Breast epithelium (tissue), 3 donors: ENCODE measurements at regions not wholly inside any gene's neighbourhood (a gene's known extent, or its start where the extent isn't known, plus 50 kb on each side); places are given as distances from the start of the nearest gene placed in this dataset.

Source experiments
- POLR2A ChIP-seq: fragments of 450-650 bp; IDR thresholded peaks from one replicate; pipeline ENCODE4 v1.6.1; 2016; ENCODE audit warnings: antibody characterized with exemption, mild to moderate bottlenecking, moderate library complexity
- POLR2AphosphoS5 ChIP-seq, 3 donors: sonication (generic); formaldehyde crosslinking; IDR thresholded peaks; one replicate each; pipeline ENCODE4 v1.6.1; 2017; ENCODE audit warnings: antibody characterized with exemption in 3 of 3
- TF ChIP-seq, protein P1 (sequence below), 3 donors: fragments of 450-650 bp; IDR thresholded peaks; one replicate each; pipeline ENCODE4 v1.5.1; 2016 to 2017; ENCODE audit warnings: antibody characterized with exemption in 3 of 3, mild to moderate bottlenecking in 3 of 3, moderate library complexity in 3 of 3

DNA sequence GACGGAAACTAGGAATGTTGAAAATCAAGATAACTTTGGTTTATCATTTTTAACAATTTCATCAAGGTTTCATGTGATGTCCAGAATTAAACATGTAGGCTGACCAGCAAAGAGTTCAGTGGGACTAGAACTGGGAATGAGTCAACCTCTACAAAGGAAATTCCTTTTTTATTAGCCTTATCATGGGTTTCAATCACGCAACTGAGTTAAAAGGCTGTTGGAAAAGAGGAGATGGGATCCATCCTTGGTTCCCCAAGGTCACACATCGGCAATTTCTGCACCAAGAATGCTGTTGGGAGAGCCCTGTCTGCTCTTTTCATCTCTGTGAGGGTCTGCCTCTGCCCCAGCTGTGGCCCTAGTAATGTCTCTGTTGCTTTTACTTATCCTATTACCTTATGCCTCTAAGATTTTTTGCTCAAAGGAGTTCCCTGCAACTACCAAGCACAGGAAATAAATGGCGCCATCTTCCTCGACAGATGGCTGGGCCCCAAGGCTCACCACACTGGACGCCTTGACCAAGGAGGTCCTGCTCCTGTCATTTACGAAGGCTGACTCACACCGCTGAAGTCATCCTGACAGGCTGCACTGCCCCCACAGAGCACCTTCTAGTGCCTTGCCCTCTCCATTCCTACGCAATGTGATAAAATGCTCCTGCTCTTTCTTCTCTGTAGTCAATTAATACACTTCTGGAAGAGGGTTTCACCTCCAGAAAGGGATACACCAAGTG, 367.4 kb downstream of the GXYLT1 start:
- TF ChIP-seq, protein P1, sequence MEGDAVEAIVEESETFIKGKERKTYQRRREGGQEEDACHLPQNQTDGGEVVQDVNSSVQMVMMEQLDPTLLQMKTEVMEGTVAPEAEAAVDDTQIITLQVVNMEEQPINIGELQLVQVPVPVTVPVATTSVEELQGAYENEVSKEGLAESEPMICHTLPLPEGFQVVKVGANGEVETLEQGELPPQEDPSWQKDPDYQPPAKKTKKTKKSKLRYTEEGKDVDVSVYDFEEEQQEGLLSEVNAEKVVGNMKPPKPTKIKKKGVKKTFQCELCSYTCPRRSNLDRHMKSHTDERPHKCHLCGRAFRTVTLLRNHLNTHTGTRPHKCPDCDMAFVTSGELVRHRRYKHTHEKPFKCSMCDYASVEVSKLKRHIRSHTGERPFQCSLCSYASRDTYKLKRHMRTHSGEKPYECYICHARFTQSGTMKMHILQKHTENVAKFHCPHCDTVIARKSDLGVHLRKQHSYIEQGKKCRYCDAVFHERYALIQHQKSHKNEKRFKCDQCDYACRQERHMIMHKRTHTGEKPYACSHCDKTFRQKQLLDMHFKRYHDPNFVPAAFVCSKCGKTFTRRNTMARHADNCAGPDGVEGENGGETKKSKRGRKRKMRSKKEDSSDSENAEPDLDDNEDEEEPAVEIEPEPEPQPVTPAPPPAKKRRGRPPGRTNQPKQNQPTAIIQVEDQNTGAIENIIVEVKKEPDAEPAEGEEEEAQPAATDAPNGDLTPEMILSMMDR (IDR thresholded peaks at IDR 0.05), result no peak
- TF ChIP-seq POLR2AphosphoS5 (IDR thresholded peaks at IDR 0.05) (no peak), POLR2A (no peak)
